ENCODE measurements at regions not wholly inside any gene's neighbourhood (a gene's known extent, or its start where the extent isn't known, plus 50 kb on each side); places are given as distances from the start of the nearest gene placed in this dataset.

- Histone ChIP-seq H3K36me3 (ENCODE audit: control insufficient read depth in 2 of 2, insufficient read depth in 1 of 2, low read length in 2 of 2) (no peaks in the 10 kb centered on the region), H3K27ac (ENCODE audit: extremely low read depth, low read depth, low read length) (no peak overlapping the region), H3K4me1 (ENCODE audit: control insufficient read depth, insufficient read depth, low read length) (no peaks in the 10 kb centered on the region), H3K9me3 (ENCODE audit: control insufficient read depth, insufficient read depth, low read depth, low read length) (no peaks in the 10 kb centered on the region), H3K4me3 (ENCODE audit: low read depth, low read length) (no peak overlapping the region)
- ChIA-PET POLR2A (no interaction called here), CTCF (interaction anchor here (0.6 kb wide), 1 partner anchor 138 kb away, joined by 3 read pairs; no protein-coding TSS in a partner anchor)
- TF ChIP-seq ZNF19 (tag by site-specific recombination; IDR thresholded peaks at IDR 0.05; ENCODE audit: low read depth) (no peak), ZNF362 (tag by site-specific recombination; IDR thresholded peaks at IDR 0.05) (no peak), ZNF391 (tag by site-specific recombination; IDR thresholded peaks at IDR 0.05; ENCODE audit: borderline replicate concordance, low read depth) (no peak), ZSCAN30 (tag by site-specific recombination; IDR thresholded peaks at IDR 0.05) (no peak), ZFP41 (tag by site-specific recombination; IDR thresholded peaks at IDR 0.05; ENCODE audit: borderline replicate concordance) (no peak), ZNF148 (tag by site-specific recombination; IDR thresholded peaks at IDR 0.05; ENCODE audit: borderline replicate concordance) (no peak), ZNF169 (tag by site-specific recombination; IDR thresholded peaks at IDR 0.05) (no peak), ZNF2 (tag by site-specific recombination; IDR thresholded peaks at IDR 0.05) (no peak), ZNF558 (tag by site-specific recombination; IDR thresholded peaks at IDR 0.05) (no peak), HIC1 (tag by site-specific recombination; IDR thresholded peaks at IDR 0.05) (no peak), PRDM2 (tag by site-specific recombination; IDR thresholded peaks at IDR 0.05; ENCODE audit: borderline replicate concordance) (no peak), KLF7 (tag by site-specific recombination; IDR thresholded peaks at IDR 0.05; ENCODE audit: borderline replicate concordance) (no peak), ZSCAN18 (tag by site-specific recombination; IDR thresholded peaks at IDR 0.05) (no peak), ZNF596 (tag by site-specific recombination; IDR thresholded peaks at IDR 0.05) (no peak), CTCF (tag by site-specific recombination; IDR thresholded peaks at IDR 0.05) (no peak), ZNF518A (tag by site-specific recombination; conservative IDR thresholded peaks at IDR 0.05; ENCODE audit: low read depth) (no peak)
Measured at GRCh38 chr18:29153091-29153490, 976.2 kb upstream of the CDH2 start.
